HFF-Myc (cell line): ENCODE measurements at regions not wholly inside any gene's neighbourhood (a gene's known extent, or its start where the extent isn't known, plus 50 kb on each side); places are given as distances from the start of the nearest gene placed in this dataset.

Experiments
- DNase-seq: peaks from one replicate; pipeline ENCODE4 v3.0.0-alpha.2; 2011; ENCODE audit warnings: low read depth; ENCODE audit errors: extremely low read depth
- H3K4me3 ChIP-seq: replicated peaks from 2 replicates; pipeline ENCODE4 v1.5.1; 2011; ENCODE audit warnings: low read depth, mild to moderate bottlenecking, control low read depth, low read length
- CTCF ChIP-seq: IDR thresholded peaks from 2 replicates; pipeline ENCODE4 v1.5.1; 2012; ENCODE audit warnings: mild to moderate bottlenecking, low read depth, low read length, control low read depth; ENCODE audit errors: missing control alignments

DNA sequence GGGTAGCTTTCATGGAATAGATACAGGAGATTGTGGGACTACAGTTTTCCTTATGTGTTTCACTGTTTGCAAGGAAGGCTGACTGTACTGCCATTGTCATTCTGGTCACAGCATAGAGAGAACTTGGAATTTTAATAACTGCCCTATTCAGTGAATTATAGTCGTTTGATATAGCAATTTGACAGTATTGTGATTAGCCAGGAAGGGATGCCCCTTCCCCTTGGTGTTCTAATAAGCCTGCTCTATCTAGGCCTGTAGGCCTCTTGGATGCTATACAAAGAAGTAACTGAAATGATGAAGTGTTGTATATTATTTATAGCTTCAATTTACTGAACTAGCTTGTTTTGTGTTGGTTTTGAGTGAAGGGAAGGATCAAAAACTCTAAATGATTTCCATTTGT, 528.6 kb upstream of the CDH2 start:
- TF ChIP-seq CTCF, result no peak
- no peak for DNase-seq
- H3K4me3 ChIP-seq, result no peak overlapping the region

DNA sequence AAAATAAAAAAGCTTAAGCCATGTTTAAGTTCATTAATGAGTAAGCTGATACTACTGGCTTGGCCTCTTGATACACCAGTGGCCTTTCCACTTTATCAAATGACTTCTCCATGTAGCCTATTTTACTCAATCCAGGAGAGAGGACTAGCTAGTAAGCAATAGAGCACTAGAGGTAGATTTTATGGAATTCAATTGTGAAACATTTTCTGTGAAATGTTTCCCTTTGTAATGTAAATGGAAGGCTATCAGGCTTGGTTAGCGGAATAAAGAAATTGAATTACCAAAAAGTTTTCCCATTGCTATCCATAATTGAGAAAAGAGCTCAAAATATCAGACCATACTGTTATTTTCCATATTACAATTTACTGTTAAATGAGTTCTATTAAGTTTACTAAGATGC, 515.4 kb upstream of the CDH2 start:
- H3K4me3 ChIP-seq, result no peak overlapping the region
- no peak for TF ChIP-seq CTCF
- DNase-seq, result no peak

- no peak overlapping the region for H3K4me3 ChIP-seq
- TF ChIP-seq CTCF, result no peak
- no peak for DNase-seq
Observed at GRCh38 chr18:28691496-28691840, 514.5 kb upstream of the CDH2 start.

DNA sequence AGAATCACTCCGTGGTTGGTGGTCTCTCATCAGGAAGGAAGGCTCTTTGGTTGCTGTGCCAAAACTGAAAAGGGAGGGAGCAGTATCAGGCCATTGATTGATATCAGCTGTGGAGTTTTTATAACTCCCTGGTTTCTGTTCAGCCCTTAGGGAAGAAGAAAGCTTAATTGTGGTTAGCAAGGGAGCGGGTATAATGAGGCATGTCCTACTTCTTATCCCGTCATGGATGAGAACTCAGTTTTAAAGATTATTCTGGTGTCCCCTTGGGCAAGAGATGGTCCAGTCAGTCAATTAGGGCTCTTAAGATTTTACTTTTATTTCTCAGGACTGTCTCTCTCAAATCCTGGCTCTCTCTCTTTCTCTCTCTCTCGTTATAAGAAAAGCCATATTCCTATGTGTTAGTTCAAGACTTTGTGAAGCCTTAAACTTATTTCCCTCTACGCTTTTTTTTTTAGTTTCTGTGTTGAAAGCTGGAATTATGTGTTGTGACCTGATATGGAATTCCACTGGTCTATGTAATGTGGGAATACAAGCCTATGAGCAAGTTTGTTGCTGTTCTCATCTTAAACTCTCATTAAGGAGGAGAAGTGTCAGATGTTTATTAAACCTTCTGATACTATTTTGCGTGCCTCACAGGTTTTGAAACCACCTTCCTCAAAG, 514.0 kb upstream of the CDH2 start:
- no peak for DNase-seq
- no peak for TF ChIP-seq CTCF
- no peak overlapping the region for H3K4me3 ChIP-seq

GRCh38 chr18:28690100-28690499, 513.2 kb upstream of the CDH2 start:
- no peak for TF ChIP-seq CTCF
- no peak for DNase-seq

DNA sequence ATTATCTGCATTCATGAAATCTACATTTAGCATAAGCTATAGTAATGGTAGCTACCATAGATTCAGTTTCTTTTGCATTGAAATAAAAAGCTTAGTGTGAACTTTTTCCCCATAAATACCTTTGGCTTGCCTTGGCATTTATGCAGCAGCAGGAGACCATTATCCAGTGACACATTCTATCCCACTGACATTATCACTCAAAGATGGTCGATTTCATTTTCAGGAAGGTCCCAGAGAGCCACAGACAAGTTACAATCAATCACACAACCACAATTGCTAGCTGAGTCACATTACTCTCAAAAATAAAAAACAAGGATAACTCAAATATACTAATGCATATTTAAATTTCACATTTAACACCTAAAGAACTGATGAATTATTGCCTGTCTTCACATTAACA, 512.7 kb upstream of the CDH2 start:
- no peak for TF ChIP-seq CTCF
- H3K4me3 ChIP-seq, result no peak overlapping the region
- no peak for DNase-seq

More at GRCh38 chr18:28690100-28690499, 513.2 kb upstream of the CDH2 start:
- H3K4me3 ChIP-seq, result no peak overlapping the region

GRCh38 chr18:28684746-28685355, 507.9 kb upstream of the CDH2 start:
- no peak for TF ChIP-seq CTCF
- peak; percentile 29 for DNase-seq
- H3K4me3 ChIP-seq, result no peak overlapping the region
